Liver (tissue), 3 donors: ENCODE measurements at regions not wholly inside any gene's neighbourhood (a gene's known extent, or its start where the extent isn't known, plus 50 kb on each side); places are given as distances from the start of the nearest gene placed in this dataset.

Experiments
- ATF3 ChIP-seq: IDR thresholded peaks from 2 replicates; pipeline ENCODE4 v1.6.1; 2016; ENCODE audit warnings: antibody characterized with exemption
- CTCF ChIP-seq: fragments of 150-350 bp; IDR thresholded peaks from 2 replicates; pipeline ENCODE4 v1.5.1; 2017; ENCODE audit warnings: improper control_type of control experiment, low read depth, low read length; ENCODE audit not compliant: missing input control
- EGR1 ChIP-seq, 2 donors: IDR thresholded peaks; 2 replicates each; pipeline ENCODE4 v1.6.1; 2016 to 2018; ENCODE audit warnings: antibody characterized with exemption in 2 of 2, low read depth in 2 of 2
- GABPA ChIP-seq, 2 donors: IDR thresholded peaks in 1 of 2; conservative IDR thresholded peaks in 1 of 2; 2 replicates each; pipeline ENCODE4 v1.6.1; 2016; ENCODE audit warnings: antibody characterized with exemption in 2 of 2, mild to moderate bottlenecking in 1 of 2, moderate library complexity in 1 of 2
- MAX ChIP-seq: IDR thresholded peaks from 2 replicates; pipeline ENCODE4 v1.6.1; 2016; ENCODE audit warnings: antibody characterized with exemption
- RAD21 ChIP-seq, 2 donors: IDR thresholded peaks; 2 replicates each; pipeline ENCODE4 v1.6.1; 2016; ENCODE audit warnings: antibody characterized with exemption in 2 of 2, mild to moderate bottlenecking in 2 of 2
- REST ChIP-seq: IDR thresholded peaks from 2 replicates; pipeline ENCODE4 v1.6.1; 2016; ENCODE audit warnings: antibody characterized with exemption, mild to moderate bottlenecking
- RXRA ChIP-seq, 2 donors: IDR thresholded peaks; 2 replicates each; pipeline ENCODE4 v1.6.1; 2017 to 2018; ENCODE audit warnings: antibody characterized with exemption in 2 of 2, mild to moderate bottlenecking in 1 of 2
- SP1 ChIP-seq: IDR thresholded peaks from 2 replicates; pipeline ENCODE4 v1.6.1; 2018; ENCODE audit warnings: antibody characterized with exemption, mild to moderate bottlenecking
- TAF1 ChIP-seq: conservative IDR thresholded peaks from 2 replicates; pipeline ENCODE4 v1.6.1; 2016; ENCODE audit warnings: antibody characterized with exemption, mild to moderate bottlenecking
- YY1 ChIP-seq: IDR thresholded peaks from 2 replicates; pipeline ENCODE4 v1.6.1; 2016; ENCODE audit warnings: antibody characterized with exemption, mild to moderate bottlenecking
- ZBTB33 ChIP-seq: IDR thresholded peaks from 2 replicates; pipeline ENCODE4 v1.6.1; 2016; ENCODE audit warnings: antibody characterized with exemption
- donor health status: healthy.
- donor health status: healthy.

GRCh38 chr2:76675212-76675611 is 847.0 kb downstream of the LRRTM4 start:
- no peak for TF ChIP-seq RXRA (IDR thresholded peaks at IDR 0.05)
- TF ChIP-seq MAX: no peak
- TF ChIP-seq CTCF: no peak
- no peak for TF ChIP-seq ATF3
- no peak for TF ChIP-seq REST
- no peak for TF ChIP-seq TAF1
- TF ChIP-seq SP1: no peak
- no peak for TF ChIP-seq RAD21 (IDR thresholded peaks at IDR 0.05)
- no peak for TF ChIP-seq EGR1 (IDR thresholded peaks at IDR 0.05; ENCODE audit: low read depth in 2 of 2)
- no peak for TF ChIP-seq ZBTB33
- no peak for TF ChIP-seq GABPA (IDR thresholded peaks at IDR 0.05 in 1 of 2, conservative IDR thresholded peaks at IDR 0.05 in 1 of 2)
- TF ChIP-seq YY1: no peak
